SU-DHL-6 (cell line): ENCODE measurements at regions not wholly inside any gene's neighbourhood (a gene's known extent, or its start where the extent isn't known, plus 50 kb on each side); places are given as distances from the start of the nearest gene placed in this dataset.

Experiments used
- H2AFZ ChIP-seq: fragments of 200-600 bp; sonication (generic); 2 replicates; pipeline ENCODE4 v1.6.1; 2014; ENCODE audit warnings: low read depth, mild to moderate bottlenecking, moderate library complexity, mixed read lengths, antibody characterized with exemption, low read length; ENCODE audit not compliant: severe bottlenecking
- H3F3A ChIP-seq: fragments of 200-600 bp; shearing (Covaris generic); 2 replicates; pipeline ENCODE4 v1.6.0; 2016; ENCODE audit warnings: antibody characterized with exemption, mild to moderate bottlenecking; ENCODE audit not compliant: insufficient read depth
- H3K27ac ChIP-seq: fragments of 200-600 bp; sonication (generic); 2 replicates; pipeline ENCODE4 v1.5.1; 2016; ENCODE audit warnings: low read depth, mild to moderate bottlenecking, low read length, moderate library complexity, mixed read lengths
- H3K27me3 ChIP-seq: fragments of 200-600 bp; sonication (generic), shearing (Covaris generic); 2 replicates; pipeline ENCODE4 v1.6.0; 2014; ENCODE audit warnings: mild to moderate bottlenecking, low read length
- H3K36me3 ChIP-seq: fragments of 200-600 bp; sonication (generic); 2 replicates; pipeline ENCODE4 v1.6.1; 2014; ENCODE audit warnings: mild to moderate bottlenecking, low read length, mixed read lengths
- H3K4me2 ChIP-seq: fragments of 300-600, 200-600 bp; shearing (Covaris generic), sonication (generic); 2 replicates; pipeline ENCODE4 v1.6.0; 2014; ENCODE audit warnings: low read length, low read depth, mild to moderate bottlenecking; ENCODE audit not compliant: poor library complexity, severe bottlenecking
- H3K4me3 ChIP-seq: fragments of 200-600 bp; sonication (generic); 2 replicates; pipeline ENCODE4 v1.5.1; 2014; ENCODE audit warnings: antibody characterized with exemption, low read length, mild to moderate bottlenecking, mixed read lengths; ENCODE audit not compliant: insufficient read depth, poor library complexity, severe bottlenecking
- H3K79me2 ChIP-seq: fragments of 200-600 bp; sonication (generic); 2 replicates; pipeline ENCODE4 v1.6.1; 2014; ENCODE audit warnings: mild to moderate bottlenecking, low read length, moderate library complexity; ENCODE audit not compliant: insufficient read depth
- H3K9ac ChIP-seq: fragments of 200-600 bp; sonication (generic); 2 replicates; pipeline ENCODE4 v1.7.0; 2014; ENCODE audit warnings: mild to moderate bottlenecking, low read length
- H3K9me2 ChIP-seq: fragments of 200-600 bp; sonication (generic); replicated peaks from 2 replicates; pipeline ENCODE4 v1.6.1; 2014; ENCODE audit warnings: low read length; ENCODE audit not compliant: insufficient read depth
- H3K9me3 ChIP-seq: fragments of 200-600 bp; sonication (generic); 2 replicates; pipeline ENCODE4 v1.6.1; 2014; ENCODE audit warnings: low read length, mixed read lengths; ENCODE audit not compliant: insufficient read depth
- H4K20me1 ChIP-seq: fragments of 200-600 bp; sonication (generic); 2 replicates; pipeline ENCODE4 v1.6.1; 2014; ENCODE audit warnings: low read depth, mild to moderate bottlenecking, antibody characterized with exemption, low read length, moderate library complexity, mixed read lengths
- CTCF ChIP-seq: fragments of 200-600 bp; sonication (generic); IDR thresholded peaks from one replicate; pipeline ENCODE4 v1.5.1; 2017; ENCODE audit warnings: antibody characterized with exemption, mild to moderate bottlenecking, low read length, moderate library complexity; ENCODE audit not compliant: insufficient read depth, poor library complexity, severe bottlenecking
- EZH2phosphoT487 ChIP-seq: fragments of 200-600 bp; sonication (generic), shearing (Covaris generic); conservative IDR thresholded peaks from 2 replicates; pipeline ENCODE4 v1.6.1; 2018; ENCODE audit warnings: mild to moderate bottlenecking, antibody characterized with exemption, low read length, moderate library complexity, mixed read lengths

GRCh38 chr4:14850455-14851097 lies 151.7 kb upstream of the CPEB2 start:
- Histone ChIP-seq H3K4me2 (no peak overlapping the region), H3K27me3 (no peaks in the 10 kb centered on the region), H3K9ac (no peak overlapping the region), H2AFZ (no peak overlapping the region), H3K36me3 (no peaks in the 10 kb centered on the region), H4K20me1 (no peaks in the 10 kb centered on the region), H3K9me2 (no peaks in the 10 kb centered on the region), H3K27ac (no peak overlapping the region), H3K4me3 (no peak overlapping the region), H3F3A (no peaks in the 10 kb centered on the region), H3K9me3 (no peaks in the 10 kb centered on the region), H3K79me2 (no peaks in the 10 kb centered on the region)
- TF ChIP-seq CTCF (no peak), EZH2phosphoT487 (no peak)

- no peak overlapping the region for H3K4me2 ChIP-seq
- H3K79me2 ChIP-seq, result no peaks in the 10 kb centered on the region
- no peaks in the 10 kb centered on the region for H4K20me1 ChIP-seq
- no peaks in the 10 kb centered on the region for H3K9me2 ChIP-seq
- no peaks in the 10 kb centered on the region for H3F3A ChIP-seq
- no peaks in the 10 kb centered on the region for H3K9me3 ChIP-seq
- no peak overlapping the region for H3K27ac ChIP-seq
- no peak overlapping the region for H3K4me3 ChIP-seq
- no peaks in the 10 kb centered on the region for H3K27me3 ChIP-seq
- H3K9ac ChIP-seq, result no peak overlapping the region
- H3K36me3 ChIP-seq, result no peaks in the 10 kb centered on the region
- no peak for TF ChIP-seq CTCF
- no peak for TF ChIP-seq EZH2phosphoT487
- H2AFZ ChIP-seq, result no peak overlapping the region
These were observed 148.9 kb upstream of the CPEB2 start for GRCh38 chr4:14853176-14853943.

GRCh38 chr4:14855719-14856061 lies 146.6 kb upstream of the CPEB2 start:
- H3K27ac ChIP-seq, result no peak overlapping the region
- H3K9me2 ChIP-seq, result no peaks in the 10 kb centered on the region
- H4K20me1 ChIP-seq, result no peaks in the 10 kb centered on the region
- no peaks in the 10 kb centered on the region for H3K9me3 ChIP-seq
- no peak overlapping the region for H2AFZ ChIP-seq
- no peak overlapping the region for H3K4me3 ChIP-seq
- H3K9ac ChIP-seq, result no peak overlapping the region
- H3K27me3 ChIP-seq, result no peaks in the 10 kb centered on the region
- no peaks in the 10 kb centered on the region for H3K79me2 ChIP-seq
- TF ChIP-seq EZH2phosphoT487, result no peak
- no peak for TF ChIP-seq CTCF
- no peaks in the 10 kb centered on the region for H3F3A ChIP-seq
- H3K36me3 ChIP-seq, result no peaks in the 10 kb centered on the region
- no peak overlapping the region for H3K4me2 ChIP-seq
